Endothelial cell of umbilical vein (primary cell): ENCODE measurements at regions not wholly inside any gene's neighbourhood (a gene's known extent, or its start where the extent isn't known, plus 50 kb on each side); places are given as distances from the start of the nearest gene placed in this dataset.

ENCODE experiments used
- BruUV-seq: library from RNA; stranded (reverse); fragments of 400-500 nt; replicated peaks from 2 replicates; lab custom pipeline; 2021; lab: Mats Ljungman, UMichigan
- CTCF ChIA-PET: fragments of 300-600, 350-600 bp; sonication (Branson Sonifier 250); formaldehyde crosslinking; loops from one replicate; lab custom pipeline; 2021; ENCODE audit warnings: antibody characterized with exemption, inconsistent platforms; lab: Charles Lee
- POLR2A ChIA-PET: fragments of 300-600, 350-600 bp; sonication (Branson Sonifier 250); formaldehyde crosslinking; loops from one replicate; lab custom pipeline; 2021; ENCODE audit warnings: antibody characterized with exemption, inconsistent platforms; lab: Charles Lee
- DNase-seq: peaks from one replicate; pipeline ENCODE4 v3.0.0-alpha.2; 2011; ENCODE audit warnings: low read depth, low spot score
- FAIRE-seq: peaks from 2 replicates; lab custom pipeline; 2011; peaks lifted over from hg19 to GRCh38; lab: Jason Lieb, UNC
- H2AFZ ChIP-seq: 2 replicates; pipeline ENCODE4 v1.6.0; 2012; ENCODE audit warnings: low read depth, low read length, control low read depth, inconsistent platforms
- H3K27ac ChIP-seq: 2 replicates; pipeline ENCODE4 v1.5.1; 2011; ENCODE audit warnings: low read depth, mild to moderate bottlenecking, control low read depth, low read length, moderate library complexity; ENCODE audit not compliant: insufficient read depth
- H3K27me3 ChIP-seq, 2 experiments: 2 replicates each; pipeline versions ENCODE4 v1.6.0 to v1.6.1; 2011; ENCODE audit warnings: low read length in 2 of 2, mixed read lengths in 1 of 2; ENCODE audit not compliant: control insufficient read depth in 2 of 2, insufficient read depth in 2 of 2
- H3K36me3 ChIP-seq, 2 experiments: 2 replicates in 1 of 2; 3 replicates in 1 of 2; pipeline ENCODE4 v1.5.1; 2011; ENCODE audit warnings: low read length in 2 of 2, mild to moderate bottlenecking in 1 of 2, moderate library complexity in 1 of 2; ENCODE audit not compliant: control insufficient read depth in 2 of 2, insufficient read depth in 2 of 2; ENCODE audit errors: extremely low read depth in 1 of 2
- H3K4me1 ChIP-seq: 3 replicates; pipeline ENCODE4 v1.5.1; 2011; ENCODE audit warnings: mild to moderate bottlenecking, low read length; ENCODE audit not compliant: control insufficient read depth, insufficient read depth; ENCODE audit errors: extremely low read depth
- H3K4me2 ChIP-seq: 2 replicates; pipeline ENCODE4 v1.6.1; 2011; ENCODE audit warnings: low read length, control low read depth, mixed read lengths; ENCODE audit not compliant: insufficient read depth
- H3K4me3 ChIP-seq, 3 experiments: fragments of 200-600 bp in 1 of 3; sonication (generic), shearing (Covaris generic) in 1 of 3; replicated peaks in 1 of 3; 2 replicates each; pipeline ENCODE4 v1.5.1; 2011 to 2016; ENCODE audit warnings: control low read depth in 3 of 3, low read length in 3 of 3, mild to moderate bottlenecking in 2 of 3, inconsistent platforms in 1 of 3, low read depth in 1 of 3, moderate library complexity in 1 of 3; ENCODE audit not compliant: insufficient read depth in 1 of 3
- H3K79me2 ChIP-seq: 2 replicates; pipeline ENCODE4 v1.6.0; 2012; ENCODE audit warnings: low read length, inconsistent platforms; ENCODE audit not compliant: control insufficient read depth, insufficient read depth
- H3K9ac ChIP-seq: replicated peaks from 2 replicates; pipeline ENCODE3; 2011; ENCODE audit warnings: low read length, control low read depth; ENCODE audit not compliant: insufficient read depth; ENCODE audit errors: extremely low read depth
- H3K9me1 ChIP-seq: replicated peaks from 3 replicates; pipeline ENCODE4 v1.6.0; 2011; ENCODE audit warnings: mild to moderate bottlenecking, low read length; ENCODE audit not compliant: control insufficient read depth, insufficient read depth; ENCODE audit errors: extremely low read depth
- H3K9me3 ChIP-seq: replicated peaks from 2 replicates; pipeline ENCODE4 v1.5.1; 2012; ENCODE audit warnings: low read length, inconsistent platforms; ENCODE audit not compliant: control insufficient read depth, insufficient read depth
- H4K20me1 ChIP-seq: replicated peaks from 2 replicates; pipeline ENCODE3; 2011; ENCODE audit warnings: mild to moderate bottlenecking, low read length; ENCODE audit not compliant: control insufficient read depth, insufficient read depth; ENCODE audit errors: extremely low read depth
- CTCF ChIP-seq, 2 donors: IDR thresholded peaks; 1 replicate in 1 of 2; 2 replicates in 1 of 2; pipeline ENCODE4 v1.5.1; 2011; ENCODE audit warnings: low read length in 2 of 2, mild to moderate bottlenecking in 2 of 2, moderate library complexity in 2 of 2, control low read depth in 1 of 2, inconsistent platforms in 1 of 2, low read depth in 1 of 2; ENCODE audit not compliant: insufficient read depth in 1 of 2; ENCODE audit errors: extremely low read depth in 1 of 2
- EZH2 ChIP-seq: IDR thresholded peaks from 2 replicates; pipeline ENCODE4 v1.6.1; 2012; ENCODE audit warnings: borderline replicate concordance, low read depth, mild to moderate bottlenecking, moderate library complexity, low read length, inconsistent platforms; ENCODE audit not compliant: severe bottlenecking
- FOS ChIP-seq: IDR thresholded peaks from 2 replicates; pipeline ENCODE4 v1.6.1; 2011; ENCODE audit warnings: mild to moderate bottlenecking, low read length, moderate library complexity, borderline replicate concordance; ENCODE audit not compliant: insufficient read depth
- GATA2 ChIP-seq: IDR thresholded peaks from 2 replicates; pipeline ENCODE4 v1.7.0; 2011; ENCODE audit warnings: low read depth, mild to moderate bottlenecking, moderate library complexity, mixed read lengths, low read length; ENCODE audit not compliant: insufficient read length, insufficient read depth
- JUN ChIP-seq: IDR thresholded peaks from 2 replicates; pipeline ENCODE4 v1.6.1; 2011; ENCODE audit warnings: borderline replicate concordance, low read depth; ENCODE audit not compliant: insufficient read length, insufficient read depth
- MAX ChIP-seq: IDR thresholded peaks from 2 replicates; pipeline ENCODE4 v1.6.1; 2011; ENCODE audit not compliant: insufficient read depth, insufficient read length
- MYC ChIP-seq: IDR thresholded peaks from one replicate; pipeline ENCODE4 v1.6.1; 2011; ENCODE audit warnings: mild to moderate bottlenecking, low read depth, low read length
- POLR2A ChIP-seq: IDR thresholded peaks from 2 replicates; pipeline ENCODE4 v1.6.1; 2012; ENCODE audit warnings: low read depth, mild to moderate bottlenecking, control low read depth, low read length
- POLR2AphosphoS5 ChIP-seq: IDR thresholded peaks from 2 replicates; pipeline ENCODE4 v1.6.1; 2012; ENCODE audit warnings: low read depth, mild to moderate bottlenecking, control low read depth, low read length, moderate library complexity; ENCODE audit not compliant: insufficient read depth
- dilution Hi-C: fragments of 300-500 bp; cut with MboI; formaldehyde crosslinking; loops from one replicate; pipeline ENCODE4 v1.15.0; 2019; ENCODE audit warnings: low sequenced_read_pairs; ENCODE audit not compliant: extremely low pct_ligation_motif_present
- intact Hi-C: fragments of 100-400 bp; cut with micrococcal nuclease; formaldehyde crosslinking; loops from one replicate; pipeline ENCODE4 v1.10.0; 2022

GRCh38 chr2:220014961-220015360, 387.5 kb downstream of the SLC4A3 start:
- H3K27me3 ChIP-seq, result no peaks in the 10 kb centered on the region
- dilution Hi-C loops (no loop called here), intact Hi-C loops (no loop called here)
- POLR2A ChIA-PET, result no interaction called here
- no peaks in the 10 kb centered on the region for H3K4me1 ChIP-seq
- H2AFZ ChIP-seq, result no peak overlapping the region
- no peaks in the 10 kb centered on the region for H3K79me2 ChIP-seq
- DNase-seq, result no peak
- H4K20me1 ChIP-seq, result no peaks in the 10 kb centered on the region
- TF ChIP-seq GATA2 (no peak), EZH2 (no peak), MYC (no peak), POLR2AphosphoS5 (no peak), JUN (no peak), CTCF (IDR thresholded peaks at IDR 0.05; ENCODE audit: extremely low read depth in 1 of 2, insufficient read depth in 1 of 2, low read depth in 1 of 2, low read length in 2 of 2) (no peak), MAX (no peak), FOS (no peak), POLR2A (no peak)
- FAIRE-seq, result no peak
- no peaks in the 10 kb centered on the region for H3K36me3 ChIP-seq
- CTCF ChIA-PET, result no interaction called here
- H3K9me3 ChIP-seq, result no peaks in the 10 kb centered on the region
- H3K4me3 ChIP-seq, result no peak overlapping the region
- BruUV-seq, result no TSS peak
- no peak overlapping the region for H3K4me2 ChIP-seq
- H3K9ac ChIP-seq, result no peak overlapping the region
- H3K9me1 ChIP-seq, result no peaks in the 10 kb centered on the region
- H3K27ac ChIP-seq, result no peak overlapping the region
